Adrenal gland (tissue), 5 donors: ENCODE measurements at regions not wholly inside any gene's neighbourhood (a gene's known extent, or its start where the extent isn't known, plus 50 kb on each side); places are given as distances from the start of the nearest gene placed in this dataset.

Experiments
- POLR2A ChIP-seq, 2 donors: fragments of 450-650 bp; IDR thresholded peaks; one replicate each; pipeline ENCODE4 v1.6.1; 2017; ENCODE audit warnings: antibody characterized with exemption in 2 of 2, mild to moderate bottlenecking in 2 of 2, moderate library complexity in 1 of 2
- TF ChIP-seq, protein P1 (sequence below), 6 experiments: fragments of 450-650 bp in 4 of 6; fragments of 200-600 bp in 2 of 6; sonication (generic) in 1 of 6; IDR thresholded peaks; 1 replicate in 5 of 6; 2 replicates in 1 of 6; pipeline versions ENCODE4 v1.5.1 to v1.8.0; 2016 to 2021; ENCODE audit warnings: antibody characterized with exemption in 6 of 6, mild to moderate bottlenecking in 2 of 6, moderate library complexity in 1 of 6
- donor health status: DM: no; HTN: no; CAD: no.

DNA sequence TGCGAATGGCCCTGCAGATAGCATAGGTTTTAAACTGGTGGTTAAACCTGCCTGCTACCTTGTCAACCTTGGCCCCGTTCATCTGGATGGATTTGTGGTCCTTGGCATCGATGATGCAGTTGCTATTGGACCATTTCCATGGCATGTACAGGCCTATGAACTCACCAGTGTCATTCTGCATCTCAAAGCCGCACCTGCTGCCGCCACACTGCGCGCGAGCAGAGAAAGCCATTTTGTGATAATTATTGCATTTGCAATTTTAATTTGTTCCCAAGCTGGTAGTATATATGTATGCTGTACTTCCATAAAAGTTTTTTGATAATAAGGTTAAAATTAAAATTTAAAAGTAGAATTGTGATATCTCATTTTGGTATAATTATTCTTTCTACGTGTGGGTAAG lies 94.8 kb upstream of the UXS1 start:
- TF ChIP-seq, protein P1, sequence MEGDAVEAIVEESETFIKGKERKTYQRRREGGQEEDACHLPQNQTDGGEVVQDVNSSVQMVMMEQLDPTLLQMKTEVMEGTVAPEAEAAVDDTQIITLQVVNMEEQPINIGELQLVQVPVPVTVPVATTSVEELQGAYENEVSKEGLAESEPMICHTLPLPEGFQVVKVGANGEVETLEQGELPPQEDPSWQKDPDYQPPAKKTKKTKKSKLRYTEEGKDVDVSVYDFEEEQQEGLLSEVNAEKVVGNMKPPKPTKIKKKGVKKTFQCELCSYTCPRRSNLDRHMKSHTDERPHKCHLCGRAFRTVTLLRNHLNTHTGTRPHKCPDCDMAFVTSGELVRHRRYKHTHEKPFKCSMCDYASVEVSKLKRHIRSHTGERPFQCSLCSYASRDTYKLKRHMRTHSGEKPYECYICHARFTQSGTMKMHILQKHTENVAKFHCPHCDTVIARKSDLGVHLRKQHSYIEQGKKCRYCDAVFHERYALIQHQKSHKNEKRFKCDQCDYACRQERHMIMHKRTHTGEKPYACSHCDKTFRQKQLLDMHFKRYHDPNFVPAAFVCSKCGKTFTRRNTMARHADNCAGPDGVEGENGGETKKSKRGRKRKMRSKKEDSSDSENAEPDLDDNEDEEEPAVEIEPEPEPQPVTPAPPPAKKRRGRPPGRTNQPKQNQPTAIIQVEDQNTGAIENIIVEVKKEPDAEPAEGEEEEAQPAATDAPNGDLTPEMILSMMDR (IDR thresholded peaks at IDR 0.05), result no peak
- no peak for TF ChIP-seq POLR2A (IDR thresholded peaks at IDR 0.05)
